ENCODE measurements at regions not wholly inside any gene's neighbourhood (a gene's known extent, or its start where the extent isn't known, plus 50 kb on each side); places are given as distances from the start of the nearest gene placed in this dataset.

GRCh38 chr2:241993386-241994005, 124.0 kb downstream of the RTP5 start:
- no peak for DNase-seq (ENCODE audit: low read depth)
- no peak for TF ChIP-seq CTCF (conservative IDR thresholded peaks at IDR 0.05; ENCODE audit: low read depth, low read length)
- H3K4me3 ChIP-seq (ENCODE audit: low read depth, low read length) = no peak overlapping the region

GRCh38 chr2:241994086-241994485, 124.6 kb downstream of the RTP5 start:
- no peak overlapping the region for H3K4me3 ChIP-seq (ENCODE audit: low read depth, low read length)
- TF ChIP-seq CTCF (conservative IDR thresholded peaks at IDR 0.05; ENCODE audit: low read depth, low read length) = no peak
- DNase-seq (ENCODE audit: low read depth) = no peak

GRCh38 chr2:241994556-241995213, 125.2 kb downstream of the RTP5 start:
- no peak for TF ChIP-seq CTCF (conservative IDR thresholded peaks at IDR 0.05; ENCODE audit: low read depth, low read length)
- H3K4me3 ChIP-seq (ENCODE audit: low read depth, low read length) = no peak overlapping the region
- no peak for DNase-seq (ENCODE audit: low read depth)

- no peak for TF ChIP-seq CTCF (conservative IDR thresholded peaks at IDR 0.05; ENCODE audit: low read depth, low read length)
- H3K4me3 ChIP-seq (ENCODE audit: low read depth, low read length) = no peak overlapping the region
- DNase-seq (ENCODE audit: low read depth) = no peak
These were observed 126.6 kb downstream of the RTP5 start for GRCh38 chr2:241996100-241996499.

GRCh38 chr2:241997017-241997416, 127.5 kb downstream of the RTP5 start:
- DNase-seq (ENCODE audit: low read depth) = no peak
- H3K4me3 ChIP-seq (ENCODE audit: low read depth, low read length) = no peak overlapping the region
- no peak for TF ChIP-seq CTCF (conservative IDR thresholded peaks at IDR 0.05; ENCODE audit: low read depth, low read length)

- no peak for DNase-seq (ENCODE audit: low read depth)
- H3K4me3 ChIP-seq (ENCODE audit: low read depth, low read length) = no peak overlapping the region
- TF ChIP-seq CTCF (conservative IDR thresholded peaks at IDR 0.05; ENCODE audit: low read depth, low read length) = no peak
These were observed 129.7 kb downstream of the RTP5 start for GRCh38 chr2:241999184-241999583.

- DNase-seq (ENCODE audit: low read depth) = no peak
- no peak for TF ChIP-seq CTCF (conservative IDR thresholded peaks at IDR 0.05; ENCODE audit: low read depth, low read length)
- no peak overlapping the region for H3K4me3 ChIP-seq (ENCODE audit: low read depth, low read length)
These were observed 132.3 kb downstream of the RTP5 start for GRCh38 chr2:242001853-242002252.

All from choroid plexus epithelial cell (primary cell).